ENCODE measurements at regions not wholly inside any gene's neighbourhood (a gene's known extent, or its start where the extent isn't known, plus 50 kb on each side); places are given as distances from the start of the nearest gene placed in this dataset.

GRCh38 chr20:4455301-4455701, 206.2 kb upstream of the ADRA1D start:
- Histone ChIP-seq H3K36me3 (no peaks in the 10 kb centered on the region), H3K4me3 (no peak overlapping the region), H3K27me3 (no peaks in the 10 kb centered on the region), H3K9me3 (no peaks in the 10 kb centered on the region), H3K4me1 (peaks cover 0 to 2% (median 0%) of the 10 kb centered on the region in 4 donors), H3K27ac (no peak overlapping the region)
- no peak for DNase-seq
- TF ChIP-seq POLR2A (IDR thresholded peaks at IDR 0.05) (no peak), POLR2AphosphoS5 (IDR thresholded peaks at IDR 0.05) (no peak), EP300 (IDR thresholded peaks at IDR 0.05) (no peak), CTCF (IDR thresholded peaks at IDR 0.05) (no peak)
- intact Hi-C loops (cut with DNase I; ENCODE audit: low total_unique reads), result no loop called here
- WGBS, 5 donors, result 88 to 93% (median 89%) methylated on average over 1 of the region's 1 CpG

GRCh38 chr20:4454111-4454510, 205.0 kb upstream of the ADRA1D start:
- WGBS, 5 donors, result 75 to 85% (median 80%) methylated on average over 4 of the region's 4 CpGs
- intact Hi-C loops (cut with DNase I; ENCODE audit: low total_unique reads), result no loop called here
- peaks cover 0 to 9% (median 0%) of the 10 kb centered on the region in 4 donors for H3K4me1 ChIP-seq
- no peaks in the 10 kb centered on the region for H3K9me3 ChIP-seq
- H3K27me3 ChIP-seq, result no peaks in the 10 kb centered on the region
- no peak overlapping the region for H3K27ac ChIP-seq
- DNase-seq, result no peak
- H3K36me3 ChIP-seq, result no peaks in the 10 kb centered on the region
- H3K4me3 ChIP-seq, result no peak overlapping the region
- TF ChIP-seq POLR2A (IDR thresholded peaks at IDR 0.05) (no peak), EP300 (IDR thresholded peaks at IDR 0.05) (no peak), POLR2AphosphoS5 (IDR thresholded peaks at IDR 0.05) (no peak), CTCF (IDR thresholded peaks at IDR 0.05) (no peak)

GRCh38 chr20:4453359-4453758, 204.3 kb upstream of the ADRA1D start:
- WGBS, 5 donors, result 73 to 91% (median 87%) methylated on average over 1 of the region's 1 CpG

GRCh38 chr20:4451487-4452081, 202.5 kb upstream of the ADRA1D start:
- no peak for DNase-seq
- H3K36me3 ChIP-seq, result no peaks in the 10 kb centered on the region
- TF ChIP-seq CTCF (IDR thresholded peaks at IDR 0.05) (no peak), POLR2AphosphoS5 (IDR thresholded peaks at IDR 0.05) (no peak), EP300 (IDR thresholded peaks at IDR 0.05) (no peak), POLR2A (IDR thresholded peaks at IDR 0.05) (no peak)
- H3K9me3 ChIP-seq, result no peaks in the 10 kb centered on the region
- H3K4me3 ChIP-seq, result no peak overlapping the region
- H3K27me3 ChIP-seq, result no peaks in the 10 kb centered on the region
- H3K27ac ChIP-seq, result no peak overlapping the region
- WGBS, 5 donors, result 71 to 88% (median 77%) methylated on average over 2 of the region's 2 CpGs
- intact Hi-C loops (cut with DNase I; ENCODE audit: low total_unique reads), result no loop called here
- peaks cover 0 to 9% (median 0%) of the 10 kb centered on the region in 4 donors for H3K4me1 ChIP-seq

More at GRCh38 chr20:4453359-4453758, 204.3 kb upstream of the ADRA1D start:
- Histone ChIP-seq H3K27ac (no peak overlapping the region), H3K4me1 (peaks cover 0 to 9% (median 0%) of the 10 kb centered on the region in 4 donors), H3K36me3 (no peaks in the 10 kb centered on the region), H3K9me3 (no peaks in the 10 kb centered on the region), H3K27me3 (no peaks in the 10 kb centered on the region), H3K4me3 (no peak overlapping the region)
- intact Hi-C loops (cut with DNase I; ENCODE audit: low total_unique reads), result no loop called here
- no peak for DNase-seq
- TF ChIP-seq POLR2A (IDR thresholded peaks at IDR 0.05), result no peak
- TF ChIP-seq CTCF (IDR thresholded peaks at IDR 0.05), result no peak
- no peak for TF ChIP-seq EP300 (IDR thresholded peaks at IDR 0.05)
- TF ChIP-seq POLR2AphosphoS5 (IDR thresholded peaks at IDR 0.05), result no peak
